ENCODE measurements at regions not wholly inside any gene's neighbourhood (a gene's known extent, or its start where the extent isn't known, plus 50 kb on each side); places are given as distances from the start of the nearest gene placed in this dataset.
"Not testable (repeated sequence)": the region's sequence is repeated elsewhere in the genome, so short reads cannot be mapped to it uniquely, and the experiment has no call there.

DNA sequence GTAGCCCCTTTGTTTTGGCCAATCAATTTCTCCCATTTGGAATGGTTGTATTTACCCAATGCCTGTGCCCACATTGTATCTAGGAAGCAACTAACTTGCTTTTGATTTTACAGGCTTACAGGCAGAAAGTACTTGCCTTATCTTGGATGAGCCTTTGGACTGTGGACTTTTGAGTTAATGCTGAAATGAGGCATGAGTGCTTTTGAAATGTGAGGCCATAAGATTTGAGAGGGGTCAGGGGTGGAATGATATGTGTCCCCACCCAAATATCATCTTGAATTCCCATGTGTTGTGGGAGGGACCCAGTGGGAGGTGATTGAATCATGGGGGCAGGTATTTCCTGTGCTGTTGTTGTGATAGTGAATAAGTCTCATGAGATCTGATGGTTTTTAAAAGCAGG lies 629.4 kb downstream of the RFPL4B start:
- H3K4me3 ChIP-seq (ENCODE audit: low read depth, low read length); H3K4me1 ChIP-seq (ENCODE audit: insufficient read depth); DNase-seq (ENCODE audit: extremely low spot score); H3K36me3 ChIP-seq (ENCODE audit: insufficient read depth); H3K27ac ChIP-seq (ENCODE audit: low read depth): not testable (repeated sequence)

DNA sequence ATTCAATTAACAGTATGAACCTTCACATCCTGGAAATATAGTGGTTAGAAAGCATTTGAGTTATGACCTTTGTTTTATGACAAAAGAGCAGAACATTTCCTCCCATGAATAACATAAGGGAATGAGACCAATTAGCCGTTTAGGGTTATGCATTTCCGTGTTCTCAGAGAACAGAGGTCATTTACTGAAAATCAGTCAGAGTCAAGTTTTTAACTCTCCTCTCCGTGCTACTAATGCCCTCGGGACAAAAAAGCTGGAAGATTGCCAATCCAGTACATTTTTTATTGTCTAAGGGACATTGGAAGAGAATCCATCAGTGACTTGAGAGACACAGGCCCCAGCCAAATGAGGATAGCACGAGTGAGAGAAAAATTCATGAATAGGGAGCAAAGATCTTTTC lies 632.7 kb downstream of the RFPL4B start:
- 54% methylated on average over 5 of the region's 5 CpGs for WGBS
- Histone ChIP-seq H3K36me3 (ENCODE audit: insufficient read depth) (no peaks in the 10 kb centered on the region), H3K4me1 (ENCODE audit: insufficient read depth) (no peaks in the 10 kb centered on the region), H3K27ac (ENCODE audit: low read depth) (no peak overlapping the region), H3K4me3 (ENCODE audit: low read depth, low read length) (no peak overlapping the region)
- DNase-seq (ENCODE audit: extremely low spot score) = peak; percentile 33

DNA sequence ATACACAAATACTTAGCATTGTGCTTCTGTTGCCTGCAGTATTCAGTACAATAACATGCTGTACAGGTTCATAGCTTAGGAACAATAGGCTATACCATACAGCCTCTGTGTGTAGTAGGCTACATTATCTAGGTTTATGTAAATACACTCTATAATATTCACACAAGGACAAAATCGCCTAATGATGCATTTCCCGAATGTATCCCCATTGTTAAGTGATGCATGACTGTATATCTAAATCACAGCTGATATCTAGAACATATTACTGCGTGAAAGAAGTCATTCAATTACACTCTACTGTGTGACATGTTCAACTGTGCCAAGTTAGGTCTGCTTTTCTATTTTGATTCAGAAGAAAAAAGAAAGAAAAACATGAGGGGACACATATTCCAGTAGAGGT lies 633.5 kb downstream of the RFPL4B start:
- H3K4me3 ChIP-seq (ENCODE audit: low read depth, low read length) = no peak overlapping the region
- WGBS = 95% methylated on average over 3 of the region's 3 CpGs
- H3K27ac ChIP-seq (ENCODE audit: low read depth) = no peak overlapping the region
- DNase-seq (ENCODE audit: extremely low spot score) = no peak
- H3K4me1 ChIP-seq (ENCODE audit: insufficient read depth) = no peaks in the 10 kb centered on the region
- H3K36me3 ChIP-seq (ENCODE audit: insufficient read depth) = no peaks in the 10 kb centered on the region

DNA sequence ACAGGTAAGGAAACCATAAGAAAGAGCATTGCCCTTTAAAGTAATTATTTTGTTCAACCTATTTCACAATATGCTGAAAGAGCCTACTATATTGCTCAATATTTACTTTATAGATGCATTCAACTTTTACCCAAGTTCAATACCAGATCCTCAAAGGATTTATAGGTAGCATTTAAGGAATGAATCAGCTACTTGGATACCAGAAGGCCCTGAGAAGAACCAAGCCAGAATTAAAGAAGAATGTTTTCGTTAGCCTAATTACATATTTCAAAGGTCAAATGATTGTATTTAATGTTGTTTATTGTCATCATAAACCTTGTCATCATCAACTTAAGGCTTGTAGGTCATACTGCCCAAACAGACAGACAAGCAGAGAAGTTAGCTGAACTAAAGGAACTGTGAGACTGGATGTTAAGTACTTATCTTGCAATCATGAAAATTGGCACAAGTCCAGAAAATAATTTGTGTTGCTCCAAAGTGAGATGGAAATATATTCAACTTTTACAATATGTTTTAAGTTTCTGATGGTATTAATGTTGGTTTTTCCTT lies 636.7 kb downstream of the RFPL4B start:
- no peak overlapping the region for H3K27ac ChIP-seq (ENCODE audit: low read depth)
- H3K36me3 ChIP-seq (ENCODE audit: insufficient read depth) = no peaks in the 10 kb centered on the region
- no peak overlapping the region for H3K4me3 ChIP-seq (ENCODE audit: low read depth, low read length)
- H3K4me1 ChIP-seq (ENCODE audit: insufficient read depth) = no peaks in the 10 kb centered on the region
- WGBS = 64% methylated on average over 1 of the region's 1 CpG
- DNase-seq (ENCODE audit: extremely low spot score) = no peak

DNA sequence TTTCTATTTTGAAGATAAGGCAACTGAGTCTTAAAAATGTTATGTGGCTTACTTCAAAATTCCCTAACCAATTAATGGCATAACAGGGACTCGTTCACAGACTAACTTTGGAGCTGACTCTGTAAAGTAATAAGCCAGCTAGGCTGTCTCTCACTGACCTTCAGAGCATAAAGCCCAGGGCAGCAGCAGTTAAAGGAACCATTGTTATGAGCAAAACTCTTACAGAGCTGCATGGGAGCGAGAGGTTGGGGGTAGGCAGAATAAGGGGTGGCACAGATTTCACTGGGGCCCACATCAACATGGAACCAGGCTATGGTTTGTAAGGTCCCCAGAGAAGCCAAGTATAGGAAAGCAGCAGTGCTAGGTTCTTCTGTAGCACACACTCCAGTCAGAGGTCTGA lies 637.8 kb downstream of the RFPL4B start:
- no peak for DNase-seq (ENCODE audit: extremely low spot score)
- 91% methylated on average over 2 of the region's 2 CpGs for WGBS
- Histone ChIP-seq H3K4me1 (ENCODE audit: insufficient read depth) (no peaks in the 10 kb centered on the region), H3K4me3 (ENCODE audit: low read depth, low read length) (no peak overlapping the region), H3K36me3 (ENCODE audit: insufficient read depth) (no peaks in the 10 kb centered on the region), H3K27ac (ENCODE audit: low read depth) (no peak overlapping the region)

DNA sequence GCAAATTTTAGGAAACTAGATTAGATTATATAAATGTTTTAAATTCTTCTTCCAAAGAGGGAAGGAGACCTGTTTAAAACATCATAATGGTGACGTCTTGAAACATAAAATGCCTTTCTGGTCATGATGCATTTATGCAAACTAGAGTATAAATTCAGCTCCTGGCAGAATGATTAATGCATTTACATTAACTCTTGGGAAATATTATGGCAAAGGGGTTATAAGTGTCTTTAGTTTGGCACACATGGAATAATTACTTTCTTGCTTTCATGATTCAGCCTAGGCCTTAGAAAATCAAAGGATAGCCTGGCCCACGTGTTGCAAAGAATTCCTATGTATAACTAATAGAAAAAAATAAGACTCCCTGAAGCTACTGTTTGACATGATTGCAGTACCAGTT lies 639.2 kb downstream of the RFPL4B start:
- WGBS = 71% methylated on average over 2 of the region's 2 CpGs
- Histone ChIP-seq H3K4me1 (ENCODE audit: insufficient read depth) (no peaks in the 10 kb centered on the region), H3K27ac (ENCODE audit: low read depth) (no peak overlapping the region), H3K36me3 (ENCODE audit: insufficient read depth) (no peaks in the 10 kb centered on the region), H3K4me3 (ENCODE audit: low read depth, low read length) (no peak overlapping the region)
- DNase-seq (ENCODE audit: extremely low spot score) = no peak

DNA sequence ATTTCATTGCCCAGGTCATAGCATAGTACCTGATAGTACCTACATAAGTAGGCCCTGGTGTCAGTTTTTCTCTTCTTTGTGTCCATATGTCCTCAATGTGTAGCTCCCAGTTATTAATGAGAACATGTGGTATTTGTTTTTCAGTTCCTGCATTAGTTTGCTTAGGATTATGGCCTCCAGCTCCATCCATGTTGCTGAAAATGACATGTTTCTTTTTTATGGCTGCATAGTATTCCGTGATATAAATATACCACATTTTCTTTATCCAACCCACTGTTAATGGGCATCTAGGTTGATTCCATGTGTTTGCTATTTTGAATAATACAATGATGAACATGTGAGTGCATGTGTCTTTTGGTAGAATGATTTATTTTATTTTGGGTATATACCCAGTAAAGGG lies 641.6 kb downstream of the RFPL4B start:
- Histone ChIP-seq H3K27ac (ENCODE audit: low read depth) (no peak overlapping the region), H3K36me3 (ENCODE audit: insufficient read depth) (no peaks in the 10 kb centered on the region), H3K4me1 (ENCODE audit: insufficient read depth) (no peaks in the 10 kb centered on the region), H3K4me3 (ENCODE audit: low read depth, low read length) (no peak overlapping the region)
- no peak for DNase-seq (ENCODE audit: extremely low spot score)
- 97% methylated on average over 1 of the region's 1 CpG for WGBS

DNA sequence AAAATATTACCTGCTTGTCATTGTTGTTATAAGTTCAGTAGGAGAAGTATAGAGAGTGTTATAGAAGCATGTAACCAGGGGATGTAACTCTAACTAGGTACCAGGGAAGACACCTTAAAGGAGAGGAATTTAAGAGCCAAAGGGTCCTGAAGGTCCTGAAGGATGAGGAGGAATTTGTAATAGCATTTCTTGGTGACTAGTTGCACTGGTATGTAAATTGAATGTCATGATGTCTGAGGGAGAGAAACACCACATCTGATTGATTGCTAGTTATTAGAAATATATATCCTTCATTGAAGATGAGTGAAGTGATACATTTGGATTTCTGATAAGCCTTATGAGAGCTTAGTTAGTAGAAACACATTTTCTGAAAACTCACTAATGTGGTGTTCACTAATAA lies 643.8 kb downstream of the RFPL4B start:
- Histone ChIP-seq H3K4me1 (ENCODE audit: insufficient read depth) (no peaks in the 10 kb centered on the region), H3K36me3 (ENCODE audit: insufficient read depth) (no peaks in the 10 kb centered on the region), H3K27ac (ENCODE audit: low read depth) (no peak overlapping the region), H3K4me3 (ENCODE audit: low read depth, low read length) (no peak overlapping the region)
- DNase-seq (ENCODE audit: extremely low spot score) = no peak

DNA sequence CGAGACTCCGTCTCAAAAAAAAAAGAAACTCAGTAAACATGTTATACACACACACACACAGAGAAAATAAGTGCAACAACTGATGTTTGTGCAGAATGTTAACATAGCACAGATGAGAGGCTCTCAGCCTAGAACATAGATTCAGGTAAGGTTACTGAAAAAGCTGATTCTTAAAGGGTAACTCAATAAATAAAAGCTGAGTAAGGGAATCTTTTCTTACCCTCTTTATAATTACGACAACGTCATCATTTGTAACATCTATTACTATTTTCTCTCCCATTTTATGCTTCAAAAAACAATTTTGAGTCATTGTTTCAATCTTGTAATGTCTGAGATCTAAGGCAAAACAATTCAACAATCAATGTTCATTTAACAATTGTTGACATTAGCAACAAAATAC lies 644.8 kb downstream of the RFPL4B start:
- Histone ChIP-seq H3K36me3 (ENCODE audit: insufficient read depth) (no peaks in the 10 kb centered on the region), H3K4me1 (ENCODE audit: insufficient read depth) (no peaks in the 10 kb centered on the region), H3K4me3 (ENCODE audit: low read depth, low read length) (no peak overlapping the region), H3K27ac (ENCODE audit: low read depth) (no peak overlapping the region)
- no peak for DNase-seq (ENCODE audit: extremely low spot score)
- WGBS = 95% methylated on average over 4 of the region's 4 CpGs

DNA sequence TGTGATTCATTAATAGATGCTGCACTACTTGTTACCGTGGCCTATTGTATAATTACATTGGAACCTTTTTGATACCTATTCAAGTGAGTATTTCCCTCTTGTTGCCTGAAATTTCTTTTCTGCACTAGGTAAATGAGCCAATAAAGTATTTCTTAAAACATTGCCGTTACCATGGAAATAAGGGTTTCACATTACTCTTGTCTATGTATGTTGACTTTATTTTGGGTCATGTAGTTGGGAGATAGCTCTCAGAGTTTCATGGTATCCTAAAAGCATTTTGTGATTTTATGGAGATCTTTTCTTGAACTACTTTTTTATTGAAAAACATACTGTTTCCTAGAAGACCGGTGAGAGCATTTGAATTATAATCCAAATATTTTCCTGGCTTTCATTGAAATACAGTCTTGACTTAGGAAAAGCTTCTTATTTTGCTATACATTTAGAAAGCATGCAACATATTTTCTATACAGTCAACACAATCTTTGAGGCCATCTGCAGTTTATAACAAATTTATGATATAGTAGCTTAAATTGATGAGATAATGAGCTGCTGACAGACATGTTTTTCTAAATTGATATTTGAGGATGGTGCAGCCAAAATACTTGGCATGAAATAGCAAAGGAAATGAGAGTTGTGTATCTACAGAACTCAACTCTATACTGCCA lies 650.4 kb downstream of the RFPL4B start:
- no peaks in the 10 kb centered on the region for H3K4me1 ChIP-seq (ENCODE audit: insufficient read depth)
- H3K36me3 ChIP-seq (ENCODE audit: insufficient read depth) = no peaks in the 10 kb centered on the region
- no peak overlapping the region for H3K27ac ChIP-seq (ENCODE audit: low read depth)
- DNase-seq (ENCODE audit: extremely low spot score) = no peak
- WGBS = 85% methylated on average over 3 of the region's 3 CpGs
- no peak overlapping the region for H3K4me3 ChIP-seq (ENCODE audit: low read depth, low read length)

DNA sequence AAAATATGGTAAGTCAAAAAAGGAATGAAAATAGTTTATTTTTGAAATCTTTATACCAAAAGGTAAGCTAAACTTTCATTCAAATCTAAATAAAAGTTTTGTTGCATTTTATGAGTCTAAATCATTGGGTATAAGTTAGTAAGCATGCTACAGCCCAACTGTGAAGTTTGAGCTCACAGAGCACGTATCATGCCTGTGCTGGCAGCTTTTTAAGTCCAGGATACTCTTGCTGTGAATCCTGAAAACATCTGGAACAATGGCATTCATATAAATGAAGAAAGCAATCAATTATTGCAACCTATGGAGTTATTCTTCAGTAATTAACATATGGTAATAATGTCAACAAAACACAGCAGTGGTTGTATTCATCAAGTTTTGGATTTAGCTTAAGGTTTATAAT lies 656.9 kb downstream of the RFPL4B start:
- Histone ChIP-seq H3K27ac (ENCODE audit: low read depth) (no peak overlapping the region), H3K36me3 (ENCODE audit: insufficient read depth) (no peaks in the 10 kb centered on the region)

DNA sequence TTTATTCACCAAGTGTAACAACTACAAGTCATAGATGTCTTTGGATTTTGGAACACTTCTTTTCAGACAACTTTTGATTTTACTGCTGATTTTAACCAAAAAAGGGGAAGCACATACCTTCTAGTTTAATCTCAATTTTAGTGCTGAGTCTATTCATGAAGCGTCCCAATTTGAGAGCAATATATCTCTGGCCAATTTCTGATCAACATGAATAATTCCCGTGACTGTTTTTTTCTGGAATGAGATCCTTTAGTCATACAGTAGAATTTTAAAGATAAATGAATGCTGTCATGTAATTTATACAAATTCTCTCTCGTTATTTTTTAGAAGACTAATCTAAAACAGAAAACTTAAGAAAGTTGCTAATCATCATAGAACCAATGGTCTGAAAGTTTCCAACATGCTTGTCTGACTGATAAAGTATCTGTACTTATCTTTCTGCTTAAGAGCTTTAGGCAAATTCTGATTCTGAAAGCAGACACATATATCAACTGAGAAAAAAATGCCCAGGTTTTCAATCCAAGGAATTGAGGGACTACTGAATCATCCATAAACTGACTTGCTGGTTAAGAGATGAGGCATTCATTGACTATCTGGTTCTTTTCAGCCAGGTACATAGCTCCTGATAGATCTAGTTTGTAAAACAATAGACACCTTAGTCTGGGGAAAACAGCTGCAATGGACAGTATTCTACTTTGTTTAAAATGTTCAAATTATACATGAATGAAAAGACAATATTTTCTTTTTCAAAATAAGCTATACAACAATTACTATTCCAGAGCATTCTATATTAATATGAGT lies 657.5 kb downstream of the RFPL4B start:
- no peak overlapping the region for H3K4me3 ChIP-seq (ENCODE audit: low read depth, low read length)
- 65% methylated on average over 3 of the region's 3 CpGs for WGBS
- no peaks in the 10 kb centered on the region for H3K4me1 ChIP-seq (ENCODE audit: insufficient read depth)
- H3K27ac ChIP-seq (ENCODE audit: low read depth) = no peak overlapping the region
- no peaks in the 10 kb centered on the region for H3K36me3 ChIP-seq (ENCODE audit: insufficient read depth)
- no peak for DNase-seq (ENCODE audit: extremely low spot score)

More for the DNA sequence above, 656.9 kb downstream of the RFPL4B start:
- H3K4me1 ChIP-seq (ENCODE audit: insufficient read depth) = no peaks in the 10 kb centered on the region
- 87% methylated on average over 1 of the region's 1 CpG for WGBS
- no peak overlapping the region for H3K4me3 ChIP-seq (ENCODE audit: low read depth, low read length)
- DNase-seq (ENCODE audit: extremely low spot score) = no peak

DNA sequence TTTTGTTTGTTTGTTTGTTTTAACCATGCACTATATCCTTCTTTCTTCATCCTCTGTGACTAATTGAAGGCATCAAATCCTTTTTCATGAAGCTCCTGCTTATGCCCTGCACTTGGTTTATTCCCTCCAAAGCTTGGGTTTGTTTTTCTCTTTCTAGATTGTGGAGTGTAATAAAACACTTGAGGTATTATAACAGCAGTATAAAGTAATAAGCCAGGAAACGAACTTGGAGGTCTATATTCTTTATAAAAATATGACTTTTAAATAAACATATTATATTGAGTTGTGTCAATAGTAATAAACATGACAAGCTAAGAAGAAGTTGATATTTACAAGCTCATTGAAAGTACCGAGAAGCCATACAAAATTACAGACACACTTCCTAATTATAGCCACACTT lies 659.4 kb downstream of the RFPL4B start:
- Histone ChIP-seq H3K4me3 (ENCODE audit: low read depth, low read length) (no peak overlapping the region), H3K27ac (ENCODE audit: low read depth) (no peak overlapping the region), H3K36me3 (ENCODE audit: insufficient read depth) (no peaks in the 10 kb centered on the region), H3K4me1 (ENCODE audit: insufficient read depth) (no peaks in the 10 kb centered on the region)
- WGBS = 86% methylated on average over 2 of the region's 2 CpGs
- DNase-seq (ENCODE audit: extremely low spot score) = no peak

DNA sequence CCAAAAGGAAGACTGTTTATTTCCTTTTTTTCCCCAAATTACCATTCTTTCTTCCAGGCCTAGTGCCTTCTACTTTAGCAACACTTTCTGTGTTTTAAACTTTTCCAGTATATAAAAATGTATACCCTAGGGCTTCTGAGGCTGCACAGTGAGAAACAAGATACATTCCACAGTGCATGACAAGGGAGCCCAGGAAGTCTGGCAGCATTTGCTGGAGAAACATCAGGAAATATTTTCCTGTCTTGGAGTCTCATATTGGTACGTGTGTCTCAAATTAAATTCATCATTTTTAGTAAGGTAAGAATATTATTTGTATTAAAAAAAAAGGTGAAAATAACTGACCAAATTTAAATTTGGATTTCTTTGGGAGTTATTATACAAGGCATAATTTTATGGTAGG lies 662.6 kb downstream of the RFPL4B start:
- H3K27ac ChIP-seq (ENCODE audit: low read depth) = no peak overlapping the region
- 61% methylated on average over 1 of the region's 1 CpG for WGBS
- DNase-seq (ENCODE audit: extremely low spot score) = no peak

More for the DNA sequence above, 662.6 kb downstream of the RFPL4B start:
- Histone ChIP-seq H3K36me3 (ENCODE audit: insufficient read depth) (no peaks in the 10 kb centered on the region), H3K4me1 (ENCODE audit: insufficient read depth) (no peaks in the 10 kb centered on the region), H3K4me3 (ENCODE audit: low read depth, low read length) (no peak overlapping the region)
